ENCODE measurements at regions not wholly inside any gene's neighbourhood (a gene's known extent, or its start where the extent isn't known, plus 50 kb on each side); places are given as distances from the start of the nearest gene placed in this dataset.
"Not testable (repeated sequence)": the region's sequence is repeated elsewhere in the genome, so short reads cannot be mapped to it uniquely, and the experiment has no call there.

- DNase-seq: not testable (repeated sequence)
These were observed 146.8 kb upstream of the ROPN1B start for GRCh38 chr3:125822175-125822574.

- DNase-seq: not testable (repeated sequence)
These were observed 137.8 kb upstream of the ROPN1B start for GRCh38 chr3:125831005-125831750.

- not testable (repeated sequence) for DNase-seq
These were observed 133.4 kb upstream of the ROPN1B start for GRCh38 chr3:125835562-125835961.

- peak; percentile 36 for DNase-seq
These were observed 132.9 kb upstream of the ROPN1B start for GRCh38 chr3:125836011-125836551.

- not testable (repeated sequence) for DNase-seq
These were observed 132.2 kb upstream of the ROPN1B start for GRCh38 chr3:125836786-125837185.

GRCh38 chr3:125838857-125839256, 130.1 kb upstream of the ROPN1B start:
- not testable (repeated sequence) for DNase-seq

- DNase-seq: not testable (repeated sequence)
These were observed 128.5 kb upstream of the ROPN1B start for GRCh38 chr3:125840465-125840864.

GRCh38 chr3:125847966-125848365, 121.0 kb upstream of the ROPN1B start:
- DNase-seq: peak; percentile 81

- not testable (repeated sequence) for DNase-seq
These were observed 114.0 kb upstream of the ROPN1B start for GRCh38 chr3:125855006-125855405.

- not testable (repeated sequence) for DNase-seq
These were observed 108.4 kb upstream of the ROPN1B start for GRCh38 chr3:125860547-125860946.

- not testable (repeated sequence) for DNase-seq
These were observed 106.1 kb upstream of the ROPN1B start for GRCh38 chr3:125862841-125863254.

GRCh38 chr3:125864532-125864931, 104.4 kb upstream of the ROPN1B start:
- not testable (repeated sequence) for DNase-seq

- peak; percentile 94 for DNase-seq
These were observed 83.0 kb upstream of the ROPN1B start for GRCh38 chr3:125886006-125886405.

- DNase-seq: not testable (repeated sequence)
These were observed 69.8 kb upstream of the ROPN1B start for GRCh38 chr3:125899181-125899580.

- DNase-seq: not testable (repeated sequence)
These were observed 67.5 kb upstream of the ROPN1B start for GRCh38 chr3:125901473-125901872.

- DNase-seq: not testable (repeated sequence)
These were observed 65.1 kb upstream of the ROPN1B start for GRCh38 chr3:125903780-125904455.

GRCh38 chr3:125907279-125907678, 61.7 kb upstream of the ROPN1B start:
- DNase-seq: not testable (repeated sequence)

- DNase-seq: not testable (repeated sequence)
These were observed 58.1 kb upstream of the ROPN1B start for GRCh38 chr3:125910851-125911250.

- DNase-seq: peak; percentile 41
These were observed 54.2 kb upstream of the ROPN1B start for GRCh38 chr3:125914608-125915436.

- DNase-seq: peak; percentile 49
These were observed 53.6 kb upstream of the ROPN1B start for GRCh38 chr3:125915437-125915787.

- DNase-seq: peak; percentile 99
These were observed 53.1 kb upstream of the ROPN1B start for GRCh38 chr3:125915792-125916375.

- DNase-seq: peak; percentile 98
These were observed 52.5 kb upstream of the ROPN1B start for GRCh38 chr3:125916376-125916978.

Measured in tongue (tissue), 1 donor.